GM12891 (cell line): ENCODE measurements at regions not wholly inside any gene's neighbourhood (a gene's known extent, or its start where the extent isn't known, plus 50 kb on each side); places are given as distances from the start of the nearest gene placed in this dataset.

ENCODE experiments used
- POLR2A ChIP-seq: IDR thresholded peaks from 2 replicates; pipeline ENCODE4 v1.6.1; 2011; ENCODE audit warnings: low read depth, low read length, control low read depth
- TAF1 ChIP-seq: IDR thresholded peaks from 2 replicates; pipeline ENCODE4 v1.6.1; 2011; ENCODE audit warnings: low read depth, low read length, control low read depth

DNA sequence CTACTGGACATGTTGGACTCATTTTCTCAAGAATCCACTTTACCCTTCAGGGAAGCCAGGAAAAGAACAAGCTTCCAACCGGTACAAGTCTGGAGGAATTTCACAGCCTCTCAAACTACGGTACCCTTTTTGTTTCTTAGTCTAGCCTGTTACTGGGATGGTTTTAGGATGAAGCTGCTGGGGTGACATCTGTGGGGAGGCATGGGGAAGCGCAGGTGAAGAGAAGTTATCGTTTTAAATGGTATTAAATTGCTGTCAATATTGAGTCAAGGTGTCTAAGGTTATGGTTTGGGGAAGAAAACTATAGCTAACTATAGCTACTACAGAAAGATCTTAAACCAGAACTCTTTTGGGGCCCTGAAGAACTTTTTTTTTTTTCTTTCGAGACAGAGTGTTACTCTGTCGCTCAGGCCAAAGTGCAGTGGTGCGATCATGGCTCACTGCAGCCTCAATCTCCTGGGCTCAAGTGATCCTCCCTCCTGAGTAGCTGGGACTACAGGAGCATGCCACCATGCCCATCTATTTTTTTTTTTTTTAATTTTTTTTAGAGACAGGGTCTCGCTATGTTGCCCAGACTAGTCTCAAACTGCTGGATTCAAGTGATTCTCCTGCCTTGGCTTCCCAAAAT, 128.7 kb downstream of the RIN2 start:
- TF ChIP-seq TAF1, result no peak
- TF ChIP-seq POLR2A, result no peak
